H9 (cell line): ENCODE measurements at regions not wholly inside any gene's neighbourhood (a gene's known extent, or its start where the extent isn't known, plus 50 kb on each side); places are given as distances from the start of the nearest gene placed in this dataset.

Experiments used
- DNase-seq: peaks from one replicate; pipeline ENCODE4 v3.0.0-alpha.2; 2017
- H2AFZ ChIP-seq: one replicate; pipeline ENCODE4 v1.6.1; 2013; ENCODE audit warnings: mild to moderate bottlenecking, low read length, control low read depth, moderate library complexity
- H2AK5ac ChIP-seq: 2 replicates; pipeline ENCODE4 v1.6.1; 2013; ENCODE audit warnings: low read length, control low read depth, mixed read lengths; ENCODE audit not compliant: insufficient read length
- H2BK120ac ChIP-seq: one replicate; pipeline ENCODE4 v1.6.1; 2013; ENCODE audit warnings: low read depth, mild to moderate bottlenecking, low read length, control low read depth, inconsistent platforms; ENCODE audit not compliant: poor library complexity, severe bottlenecking
- H2BK12ac ChIP-seq: 2 replicates; pipeline ENCODE4 v1.6.1; 2013; ENCODE audit warnings: low read length, control low read depth, mixed read lengths, low read depth; ENCODE audit not compliant: insufficient read length
- H2BK15ac ChIP-seq: 2 replicates; pipeline ENCODE4 v1.6.1; 2013; ENCODE audit warnings: low read depth, low read length, control low read depth
- H2BK20ac ChIP-seq: one replicate; pipeline ENCODE4 v1.6.1; 2013; ENCODE audit warnings: low read depth, mild to moderate bottlenecking, low read length, control low read depth, inconsistent platforms; ENCODE audit not compliant: poor library complexity, severe bottlenecking
- H2BK5ac ChIP-seq: 2 replicates; pipeline ENCODE4 v1.6.1; 2013; ENCODE audit warnings: low read length, control low read depth, mixed read lengths; ENCODE audit not compliant: insufficient read length
- H3K14ac ChIP-seq: 2 replicates; pipeline ENCODE4 v1.6.1; 2013; ENCODE audit warnings: low read length, control low read depth; ENCODE audit not compliant: insufficient read depth
- H3K18ac ChIP-seq: 2 replicates; pipeline ENCODE4 v1.6.1; 2013; ENCODE audit warnings: low read depth, mild to moderate bottlenecking, mixed read lengths, low read length, control low read depth; ENCODE audit not compliant: insufficient read length
- H3K23ac ChIP-seq: 2 replicates; pipeline ENCODE4 v1.6.1; 2013; ENCODE audit warnings: low read length, control low read depth, mixed read lengths, low read depth; ENCODE audit not compliant: insufficient read length
- H3K23me2 ChIP-seq: 2 replicates; pipeline ENCODE4 v1.6.1; 2013; ENCODE audit warnings: low read depth, mild to moderate bottlenecking, mixed read lengths, low read length, control low read depth; ENCODE audit not compliant: insufficient read length, poor library complexity, severe bottlenecking
- H3K27ac ChIP-seq: 2 replicates; pipeline ENCODE4 v1.5.1; 2013; ENCODE audit warnings: low read length, control low read depth, mixed read lengths, low read depth; ENCODE audit not compliant: insufficient read length
- H3K27me3 ChIP-seq: 2 replicates; pipeline ENCODE4 v1.6.1; 2013; ENCODE audit warnings: low read length, control low read depth, inconsistent platforms; ENCODE audit not compliant: insufficient read depth
- H3K4ac ChIP-seq: 2 replicates; pipeline ENCODE4 v1.6.1; 2013; ENCODE audit warnings: low read depth, mild to moderate bottlenecking, control low read depth, inconsistent platforms, low read length, moderate library complexity
- H3K4me1 ChIP-seq: 2 replicates; pipeline ENCODE4 v1.6.1; 2013; ENCODE audit warnings: low read length, control low read depth, inconsistent platforms; ENCODE audit not compliant: insufficient read depth
- H3K4me2 ChIP-seq: 2 replicates; pipeline ENCODE4 v1.6.1; 2013; ENCODE audit warnings: low read length, control low read depth, mixed read lengths; ENCODE audit not compliant: insufficient read length, insufficient read depth
- H3K56ac ChIP-seq: 2 replicates; pipeline ENCODE4 v1.6.1; 2013; ENCODE audit warnings: low read depth, mild to moderate bottlenecking, mixed read lengths, low read length, control low read depth; ENCODE audit not compliant: insufficient read length
- H3K79me1 ChIP-seq: 2 replicates; pipeline ENCODE4 v1.6.1; 2013; ENCODE audit warnings: low read depth, mild to moderate bottlenecking, moderate library complexity, low read length, control low read depth, inconsistent platforms; ENCODE audit not compliant: insufficient read depth, poor library complexity, severe bottlenecking
- H3K79me2 ChIP-seq: 2 replicates; pipeline ENCODE4 v1.6.1; 2013; ENCODE audit warnings: low read length, control low read depth, inconsistent platforms; ENCODE audit not compliant: insufficient read depth
- H3K9ac ChIP-seq: 2 replicates; pipeline ENCODE4 v1.6.1; 2013; ENCODE audit warnings: low read length, control low read depth, mixed read lengths; ENCODE audit not compliant: insufficient read length; ENCODE audit errors: extremely low read depth
- H3K9me3 ChIP-seq: one replicate; pipeline ENCODE4 v1.6.1; 2013; ENCODE audit warnings: low read depth, low read length, inconsistent platforms; ENCODE audit not compliant: control insufficient read depth
- H3T11ph ChIP-seq: one replicate; pipeline ENCODE4 v1.6.1; 2013; ENCODE audit warnings: mild to moderate bottlenecking, low read length, control low read depth, inconsistent platforms
- H4K20me1 ChIP-seq: one replicate; pipeline ENCODE4 v1.6.1; 2013; ENCODE audit not compliant: control insufficient read depth, insufficient read length, insufficient read depth
- H4K5ac ChIP-seq: 2 replicates; pipeline ENCODE4 v1.6.1; 2013; ENCODE audit warnings: low read depth, mild to moderate bottlenecking, mixed read lengths, low read length, control low read depth; ENCODE audit not compliant: insufficient read length
- H4K8ac ChIP-seq: replicated peaks from 2 replicates; pipeline ENCODE4 v1.6.1; 2013; ENCODE audit warnings: low read length, control low read depth, mixed read lengths, low read depth; ENCODE audit not compliant: insufficient read length
- H4K91ac ChIP-seq: 2 replicates; pipeline ENCODE4 v1.6.1; 2013; ENCODE audit warnings: low read depth, mild to moderate bottlenecking, moderate library complexity, mixed read lengths, low read length, control low read depth; ENCODE audit not compliant: insufficient read length
- H3K27ac Mint-ChIP-seq, 3 experiments: 2 replicates in 2 of 3; 3 replicates in 1 of 3; pipeline ENCODE4 v1.8.0; 2020 to 2021; ENCODE audit warnings: mixed read lengths in 3 of 3, mild to moderate bottlenecking in 1 of 3, moderate library complexity in 1 of 3
- H3K27me3 Mint-ChIP-seq: 2 replicates; pipeline ENCODE4 v1.8.0; 2021; ENCODE audit warnings: low read depth, mild to moderate bottlenecking, moderate library complexity, mixed read lengths
- H3K36me3 Mint-ChIP-seq, 3 experiments: 2 replicates in 2 of 3; 3 replicates in 1 of 3; pipeline ENCODE4 v1.8.0; 2020 to 2021; ENCODE audit warnings: low read depth in 3 of 3, mixed read lengths in 3 of 3; ENCODE audit not compliant: insufficient read depth in 1 of 3
- H3K4me1 Mint-ChIP-seq, 2 experiments: 2 replicates each; pipeline ENCODE4 v1.8.0; 2020; ENCODE audit warnings: mixed read lengths in 2 of 2
- H3K4me3 Mint-ChIP-seq, 2 experiments: 2 replicates in 1 of 2; 3 replicates in 1 of 2; pipeline ENCODE4 v1.8.0; 2020 to 2021; ENCODE audit warnings: mild to moderate bottlenecking in 2 of 2, mixed read lengths in 2 of 2, moderate library complexity in 1 of 2
- H3K9me3 Mint-ChIP-seq, 2 experiments: 2 replicates in 1 of 2; 3 replicates in 1 of 2; pipeline ENCODE4 v1.8.0; 2020; ENCODE audit warnings: mild to moderate bottlenecking in 2 of 2, mixed read lengths in 2 of 2, moderate library complexity in 1 of 2
- WGBS: extraction: QIAGEN DNeasy Blood & Tissue Kit; methylation state at CpG from one replicate; pipeline ENCODE4 v1.1.7; 2013; ENCODE audit warnings: missing lambda C conversion rate, low lambda C conversion rate, mixed read lengths; ENCODE audit not compliant: insufficient read length; ENCODE audit errors: extremely low coverage; 5-methylcytosine and 5-hydroxymethylcytosine counted together
- TF ChIP-seq, protein P1 (sequence below): fragments of 200-600 bp; sonication (generic); conservative IDR thresholded peaks from 3 replicates; pipeline ENCODE4 v1.8.0; 2021; ENCODE audit warnings: antibody characterized with exemption, mild to moderate bottlenecking

- no peak overlapping the region for H4K8ac ChIP-seq
- H2AK5ac ChIP-seq: no peak overlapping the region
- Mint-ChIP-seq H3K4me3 (peak overlapping the region in 1 of 2 experiments; percentile 25; a peak in 2 of 5 replicates), H3K27me3 (no peaks in the 10 kb centered on the region; the same call in 1 of the 2 replicates), H3K4me1 (peaks cover 46% of the 10 kb centered on the region in 2 experiments), H3K36me3 (peaks cover 9 to 19% (median 15%) of the 10 kb centered on the region in 3 experiments), H3K9me3 (peaks cover 8 to 11% of the 10 kb centered on the region in 2 experiments; a peak in 4 of 5 replicates), H3K27ac (peak overlapping the region; percentile 82 to 97 (median 92))
- H3K4me2 ChIP-seq: peak overlapping the region; percentile 45
- H3K23ac ChIP-seq: no peak overlapping the region
- no peak overlapping the region for H3K4ac ChIP-seq
- no peak overlapping the region for H2BK15ac ChIP-seq
- H3K27ac ChIP-seq: peak overlapping the region; percentile 53
- no peak overlapping the region for H3K18ac ChIP-seq
- H2BK20ac ChIP-seq: no peak overlapping the region
- no peak overlapping the region; the same call in 1 of the 2 replicates for H3K14ac ChIP-seq
- no peak overlapping the region for H2BK12ac ChIP-seq
- H3K27me3 ChIP-seq: no peaks in the 10 kb centered on the region
- H3K9ac ChIP-seq: no peak overlapping the region
- H4K5ac ChIP-seq: no peak overlapping the region
- H4K91ac ChIP-seq: no peak overlapping the region
- no peaks in the 10 kb centered on the region for H3K9me3 ChIP-seq
- H3K4me1 ChIP-seq: peaks cover 9% of the 10 kb centered on the region; the same call in 1 of the 2 replicates
- H3T11ph ChIP-seq: no peak overlapping the region
- H3K56ac ChIP-seq: no peak overlapping the region
- H2BK120ac ChIP-seq: no peak overlapping the region
- H3K79me2 ChIP-seq: no peaks in the 10 kb centered on the region
- H3K79me1 ChIP-seq: no peaks in the 10 kb centered on the region
- no CpG with 5 or more reads among the region's 4 CpGs for WGBS
- no peak overlapping the region for H2AFZ ChIP-seq
- TF ChIP-seq, protein P1, sequence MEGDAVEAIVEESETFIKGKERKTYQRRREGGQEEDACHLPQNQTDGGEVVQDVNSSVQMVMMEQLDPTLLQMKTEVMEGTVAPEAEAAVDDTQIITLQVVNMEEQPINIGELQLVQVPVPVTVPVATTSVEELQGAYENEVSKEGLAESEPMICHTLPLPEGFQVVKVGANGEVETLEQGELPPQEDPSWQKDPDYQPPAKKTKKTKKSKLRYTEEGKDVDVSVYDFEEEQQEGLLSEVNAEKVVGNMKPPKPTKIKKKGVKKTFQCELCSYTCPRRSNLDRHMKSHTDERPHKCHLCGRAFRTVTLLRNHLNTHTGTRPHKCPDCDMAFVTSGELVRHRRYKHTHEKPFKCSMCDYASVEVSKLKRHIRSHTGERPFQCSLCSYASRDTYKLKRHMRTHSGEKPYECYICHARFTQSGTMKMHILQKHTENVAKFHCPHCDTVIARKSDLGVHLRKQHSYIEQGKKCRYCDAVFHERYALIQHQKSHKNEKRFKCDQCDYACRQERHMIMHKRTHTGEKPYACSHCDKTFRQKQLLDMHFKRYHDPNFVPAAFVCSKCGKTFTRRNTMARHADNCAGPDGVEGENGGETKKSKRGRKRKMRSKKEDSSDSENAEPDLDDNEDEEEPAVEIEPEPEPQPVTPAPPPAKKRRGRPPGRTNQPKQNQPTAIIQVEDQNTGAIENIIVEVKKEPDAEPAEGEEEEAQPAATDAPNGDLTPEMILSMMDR: no peak
- H3K23me2 ChIP-seq: no peaks in the 10 kb centered on the region
- peak; percentile 60 for DNase-seq
- no peak overlapping the region for H2BK5ac ChIP-seq
- H4K20me1 ChIP-seq: no peaks in the 10 kb centered on the region
Measured at GRCh38 chr21:19120591-19120990, 717.0 kb upstream of the TMPRSS15 start.
